SK-N-SH (cell line): ENCODE measurements at regions not wholly inside any gene's neighbourhood (a gene's known extent, or its start where the extent isn't known, plus 50 kb on each side); places are given as distances from the start of the nearest gene placed in this dataset.

Source experiments
- EP300 ChIP-seq, 2 experiments: IDR thresholded peaks; 2 replicates each; pipeline versions ENCODE4 v1.4.0 to v1.6.1; 2012; ENCODE audit warnings: borderline replicate concordance in 1 of 2, low read depth in 1 of 2, low read length in 1 of 2
- FOSL2 ChIP-seq: IDR thresholded peaks from 2 replicates; pipeline ENCODE4 v1.4.0; 2012; ENCODE audit warnings: low read depth, mild to moderate bottlenecking, moderate library complexity, borderline replicate concordance
- MAX ChIP-seq: IDR thresholded peaks from 2 replicates; pipeline ENCODE4 v1.4.0; 2012; ENCODE audit warnings: low read depth
- NRF1 ChIP-seq: IDR thresholded peaks from 2 replicates; pipeline ENCODE4 v1.6.1; 2012; ENCODE audit warnings: low read depth, mild to moderate bottlenecking, low read length
- PBX3 ChIP-seq: IDR thresholded peaks from 2 replicates; pipeline ENCODE4; 2012
- RCOR1 ChIP-seq: fragments of 150-350 bp; IDR thresholded peaks from 2 replicates; pipeline ENCODE4 v1.6.1; 2017; ENCODE audit warnings: antibody characterized with exemption, low read length
- SIN3A ChIP-seq: IDR thresholded peaks from 2 replicates; pipeline ENCODE4 v1.6.1; 2012; ENCODE audit warnings: low read depth, mild to moderate bottlenecking, low read length, moderate library complexity, borderline replicate concordance
- TAF1 ChIP-seq: IDR thresholded peaks from 2 replicates; pipeline ENCODE4 v1.6.1; 2012; ENCODE audit warnings: low read depth, mild to moderate bottlenecking, low read length, moderate library complexity, borderline replicate concordance
- TCF12 ChIP-seq: IDR thresholded peaks from 2 replicates; pipeline ENCODE4 v1.4.0; 2012
- TF ChIP-seq, protein P1 (sequence below): fragments of 200-600 bp; sonication (generic); IDR thresholded peaks from 2 replicates; pipeline ENCODE4 v1.6.1; 2017; ENCODE audit warnings: antibody characterized with exemption, mild to moderate bottlenecking, moderate library complexity

DNA sequence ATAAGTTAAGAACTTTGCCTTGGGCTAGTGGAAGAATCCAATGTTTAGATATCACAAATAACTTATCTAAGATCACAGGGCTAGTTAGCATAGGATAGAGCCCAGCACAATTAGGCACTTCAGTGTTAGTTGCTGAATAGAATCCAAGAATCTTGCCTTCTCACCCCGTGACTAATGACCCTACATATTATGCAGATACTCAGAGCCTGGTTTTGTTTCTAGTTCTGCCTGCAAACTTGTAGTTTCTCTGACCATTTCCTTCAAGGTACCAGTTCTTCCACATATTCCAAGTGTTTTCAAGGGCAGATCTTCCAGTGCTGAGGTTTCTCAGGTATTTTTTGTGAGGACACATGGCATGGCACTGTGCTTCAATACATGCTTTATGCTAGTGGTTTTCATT lies 239.3 kb downstream of the KCNK2 start:
- TF ChIP-seq, protein P1, sequence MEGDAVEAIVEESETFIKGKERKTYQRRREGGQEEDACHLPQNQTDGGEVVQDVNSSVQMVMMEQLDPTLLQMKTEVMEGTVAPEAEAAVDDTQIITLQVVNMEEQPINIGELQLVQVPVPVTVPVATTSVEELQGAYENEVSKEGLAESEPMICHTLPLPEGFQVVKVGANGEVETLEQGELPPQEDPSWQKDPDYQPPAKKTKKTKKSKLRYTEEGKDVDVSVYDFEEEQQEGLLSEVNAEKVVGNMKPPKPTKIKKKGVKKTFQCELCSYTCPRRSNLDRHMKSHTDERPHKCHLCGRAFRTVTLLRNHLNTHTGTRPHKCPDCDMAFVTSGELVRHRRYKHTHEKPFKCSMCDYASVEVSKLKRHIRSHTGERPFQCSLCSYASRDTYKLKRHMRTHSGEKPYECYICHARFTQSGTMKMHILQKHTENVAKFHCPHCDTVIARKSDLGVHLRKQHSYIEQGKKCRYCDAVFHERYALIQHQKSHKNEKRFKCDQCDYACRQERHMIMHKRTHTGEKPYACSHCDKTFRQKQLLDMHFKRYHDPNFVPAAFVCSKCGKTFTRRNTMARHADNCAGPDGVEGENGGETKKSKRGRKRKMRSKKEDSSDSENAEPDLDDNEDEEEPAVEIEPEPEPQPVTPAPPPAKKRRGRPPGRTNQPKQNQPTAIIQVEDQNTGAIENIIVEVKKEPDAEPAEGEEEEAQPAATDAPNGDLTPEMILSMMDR = no peak
- TF ChIP-seq TAF1 = no peak
- no peak for TF ChIP-seq PBX3
- TF ChIP-seq TCF12 = no peak
- TF ChIP-seq RCOR1 = no peak
- no peak for TF ChIP-seq SIN3A
- no peak for TF ChIP-seq MAX
- TF ChIP-seq EP300 (IDR thresholded peaks at IDR 0.05; ENCODE audit: borderline replicate concordance in 1 of 2, low read depth in 1 of 2, low read length in 1 of 2) = no peak
- no peak for TF ChIP-seq NRF1
- TF ChIP-seq FOSL2 = no peak
